Suprapubic skin (tissue), 4 donors: ENCODE measurements at regions not wholly inside any gene's neighbourhood (a gene's known extent, or its start where the extent isn't known, plus 50 kb on each side); places are given as distances from the start of the nearest gene placed in this dataset.

Source experiments
- EP300 ChIP-seq: sonication (generic); formaldehyde crosslinking; IDR thresholded peaks from one replicate; pipeline ENCODE4 v1.6.1; 2017; ENCODE audit warnings: antibody characterized with exemption
- POLR2AphosphoS5 ChIP-seq, 3 donors: sonication (generic); formaldehyde crosslinking; IDR thresholded peaks; one replicate each; pipeline ENCODE4 v1.6.1; 2017; ENCODE audit warnings: antibody characterized with exemption in 3 of 3
- TF ChIP-seq, protein P1 (sequence below), 2 donors: fragments of 200-600 bp in 1 of 2; fragments of 450-650 bp in 1 of 2; sonication (generic) in 1 of 2; IDR thresholded peaks; one replicate each; pipeline ENCODE4 v1.5.1; 2016 to 2019; ENCODE audit warnings: antibody characterized with exemption in 2 of 2, mild to moderate bottlenecking in 1 of 2, moderate library complexity in 1 of 2

DNA sequence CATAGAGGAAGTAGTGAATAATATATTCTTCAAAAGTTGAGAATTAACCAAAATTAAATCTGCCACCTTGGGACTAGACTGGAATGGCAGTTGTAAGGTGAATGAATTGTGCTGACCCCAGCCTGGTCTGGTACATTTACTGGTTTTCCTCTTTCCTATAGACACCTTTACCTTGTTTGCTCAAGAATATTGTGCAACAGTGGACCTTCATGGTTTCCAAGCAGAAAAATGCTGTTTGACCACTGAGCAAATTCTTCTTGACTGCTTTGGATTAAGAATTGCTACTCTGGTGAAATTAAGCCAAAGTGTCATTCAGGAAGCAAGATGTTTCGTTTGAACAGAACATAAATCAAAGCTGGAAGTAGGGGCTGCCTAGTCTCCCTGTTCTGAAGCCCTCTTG is 156.6 kb upstream of the TAB2 start:
- no peak for TF ChIP-seq EP300
- TF ChIP-seq, protein P1, sequence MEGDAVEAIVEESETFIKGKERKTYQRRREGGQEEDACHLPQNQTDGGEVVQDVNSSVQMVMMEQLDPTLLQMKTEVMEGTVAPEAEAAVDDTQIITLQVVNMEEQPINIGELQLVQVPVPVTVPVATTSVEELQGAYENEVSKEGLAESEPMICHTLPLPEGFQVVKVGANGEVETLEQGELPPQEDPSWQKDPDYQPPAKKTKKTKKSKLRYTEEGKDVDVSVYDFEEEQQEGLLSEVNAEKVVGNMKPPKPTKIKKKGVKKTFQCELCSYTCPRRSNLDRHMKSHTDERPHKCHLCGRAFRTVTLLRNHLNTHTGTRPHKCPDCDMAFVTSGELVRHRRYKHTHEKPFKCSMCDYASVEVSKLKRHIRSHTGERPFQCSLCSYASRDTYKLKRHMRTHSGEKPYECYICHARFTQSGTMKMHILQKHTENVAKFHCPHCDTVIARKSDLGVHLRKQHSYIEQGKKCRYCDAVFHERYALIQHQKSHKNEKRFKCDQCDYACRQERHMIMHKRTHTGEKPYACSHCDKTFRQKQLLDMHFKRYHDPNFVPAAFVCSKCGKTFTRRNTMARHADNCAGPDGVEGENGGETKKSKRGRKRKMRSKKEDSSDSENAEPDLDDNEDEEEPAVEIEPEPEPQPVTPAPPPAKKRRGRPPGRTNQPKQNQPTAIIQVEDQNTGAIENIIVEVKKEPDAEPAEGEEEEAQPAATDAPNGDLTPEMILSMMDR (IDR thresholded peaks at IDR 0.05) = no peak
- TF ChIP-seq POLR2AphosphoS5 (IDR thresholded peaks at IDR 0.05) = no peak
